MM.1S (cell line): ENCODE measurements at regions not wholly inside any gene's neighbourhood (a gene's known extent, or its start where the extent isn't known, plus 50 kb on each side); places are given as distances from the start of the nearest gene placed in this dataset.

Experiments
- DNase-seq: peaks from one replicate; pipeline ENCODE4 v3.0.0-alpha.2; 2015
- H2AFZ ChIP-seq: fragments of 300-600 bp; sonication (generic); 2 replicates; pipeline ENCODE4 v1.6.0; 2016; ENCODE audit warnings: antibody characterized with exemption, low read length
- H3F3A ChIP-seq: fragments of 300-600 bp; sonication (generic); 2 replicates; pipeline ENCODE4 v1.6.1; 2016; ENCODE audit warnings: mild to moderate bottlenecking, antibody characterized with exemption, low read length, moderate library complexity, mixed read lengths; ENCODE audit not compliant: insufficient read depth
- H3K27ac ChIP-seq: fragments of 300-600 bp; sonication (generic); 2 replicates; pipeline ENCODE4 v1.5.1; 2016; ENCODE audit warnings: mild to moderate bottlenecking, low read length
- H3K27me3 ChIP-seq: fragments of 300-600 bp; sonication (generic); replicated peaks from 2 replicates; pipeline ENCODE4 v1.6.0; 2016; ENCODE audit warnings: low read length; ENCODE audit not compliant: insufficient read depth
- H3K36me3 ChIP-seq: fragments of 300-600 bp; sonication (generic); replicated peaks from 2 replicates; pipeline ENCODE4 v1.6.1; 2016; ENCODE audit warnings: mild to moderate bottlenecking, low read length, mixed read lengths; ENCODE audit not compliant: insufficient read depth
- H3K4me1 ChIP-seq: fragments of 300-600 bp; sonication (generic); 2 replicates; pipeline ENCODE4 v1.6.1; 2016; ENCODE audit warnings: low read length, mixed read lengths
- H3K4me2 ChIP-seq: fragments of 300-600 bp; sonication (generic); 2 replicates; pipeline ENCODE4 v1.6.0; 2016; ENCODE audit warnings: low read depth, low read length
- H3K4me3 ChIP-seq: fragments of 300-600 bp; sonication (generic); 2 replicates; pipeline ENCODE4 v1.5.1; 2016; ENCODE audit warnings: low read length, mixed read lengths
- H3K79me2 ChIP-seq: fragments of 300-600 bp; sonication (generic); 2 replicates; pipeline ENCODE4 v1.6.1; 2016; ENCODE audit warnings: mixed run types, low read length, mixed read lengths
- H3K9ac ChIP-seq: fragments of 300-600 bp; sonication (generic); 2 replicates; pipeline ENCODE4 v1.6.1; 2016; ENCODE audit warnings: low read length, mixed read lengths
- H3K9me2 ChIP-seq: fragments of 300-600 bp; sonication (generic); replicated peaks from 2 replicates; pipeline ENCODE4 v1.6.1; 2016; ENCODE audit warnings: mild to moderate bottlenecking, low read length, mixed read lengths; ENCODE audit not compliant: insufficient read depth
- H3K9me3 ChIP-seq: fragments of 300-600 bp; sonication (generic); replicated peaks from 2 replicates; pipeline ENCODE4 v1.6.1; 2016; ENCODE audit warnings: mild to moderate bottlenecking, low read length, mixed read lengths; ENCODE audit not compliant: insufficient read depth
- H4K20me1 ChIP-seq: fragments of 300-600 bp; sonication (generic); 2 replicates; pipeline ENCODE4 v1.6.1; 2016; ENCODE audit warnings: mild to moderate bottlenecking, low read length, moderate library complexity, mixed read lengths; ENCODE audit not compliant: insufficient read depth
- EZH2 ChIP-seq: fragments of 300-600 bp; sonication (generic); optimal IDR thresholded peaks from 2 replicates; pipeline ENCODE3; 2017; ENCODE audit warnings: low read depth, mild to moderate bottlenecking, antibody characterized with exemption, low read length, mixed read lengths
- EZH2phosphoT487 ChIP-seq: fragments of 300-600 bp; sonication (generic); IDR thresholded peaks from 2 replicates; pipeline ENCODE4 v1.6.1; 2018; ENCODE audit warnings: antibody characterized with exemption, low read length
- TF ChIP-seq, protein P1 (sequence below): fragments of 300-600 bp; sonication (generic); IDR thresholded peaks from 2 replicates; pipeline ENCODE4 v1.5.1; 2016; ENCODE audit warnings: antibody characterized with exemption, low read length, mixed read lengths

DNA sequence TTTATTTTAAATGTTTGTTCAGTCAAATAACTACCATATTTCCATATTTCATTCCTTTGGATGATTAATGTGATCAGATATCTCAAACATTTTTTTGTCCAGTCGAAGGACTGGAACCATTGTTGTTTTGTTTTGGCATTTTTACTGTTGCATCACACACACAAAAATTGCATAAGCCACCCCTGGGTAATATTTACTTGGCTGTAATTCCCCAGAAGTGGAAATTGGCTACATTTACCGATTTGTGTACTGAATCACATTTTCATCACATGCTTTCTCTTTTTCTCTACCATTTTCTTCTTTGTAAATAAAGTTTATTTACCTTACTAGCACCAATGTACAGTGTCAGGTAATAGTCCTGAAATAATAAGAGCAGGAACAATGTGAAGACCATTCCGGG lies 1729.7 kb upstream of the WWC1 start:
- Histone ChIP-seq H3K36me3 (no peaks in the 10 kb centered on the region), H4K20me1 (no peaks in the 10 kb centered on the region), H3K9me2 (no peaks in the 10 kb centered on the region), H3K27ac (no peak overlapping the region), H3K27me3 (no peaks in the 10 kb centered on the region), H3K4me3 (no peak overlapping the region), H3K79me2 (no peaks in the 10 kb centered on the region), H3K9me3 (no peaks in the 10 kb centered on the region), H3K4me1 (no peaks in the 10 kb centered on the region), H3F3A (no peaks in the 10 kb centered on the region), H3K4me2 (no peak overlapping the region), H2AFZ (no peak overlapping the region), H3K9ac (no peak overlapping the region)
- no peak for DNase-seq
- TF ChIP-seq, protein P1, sequence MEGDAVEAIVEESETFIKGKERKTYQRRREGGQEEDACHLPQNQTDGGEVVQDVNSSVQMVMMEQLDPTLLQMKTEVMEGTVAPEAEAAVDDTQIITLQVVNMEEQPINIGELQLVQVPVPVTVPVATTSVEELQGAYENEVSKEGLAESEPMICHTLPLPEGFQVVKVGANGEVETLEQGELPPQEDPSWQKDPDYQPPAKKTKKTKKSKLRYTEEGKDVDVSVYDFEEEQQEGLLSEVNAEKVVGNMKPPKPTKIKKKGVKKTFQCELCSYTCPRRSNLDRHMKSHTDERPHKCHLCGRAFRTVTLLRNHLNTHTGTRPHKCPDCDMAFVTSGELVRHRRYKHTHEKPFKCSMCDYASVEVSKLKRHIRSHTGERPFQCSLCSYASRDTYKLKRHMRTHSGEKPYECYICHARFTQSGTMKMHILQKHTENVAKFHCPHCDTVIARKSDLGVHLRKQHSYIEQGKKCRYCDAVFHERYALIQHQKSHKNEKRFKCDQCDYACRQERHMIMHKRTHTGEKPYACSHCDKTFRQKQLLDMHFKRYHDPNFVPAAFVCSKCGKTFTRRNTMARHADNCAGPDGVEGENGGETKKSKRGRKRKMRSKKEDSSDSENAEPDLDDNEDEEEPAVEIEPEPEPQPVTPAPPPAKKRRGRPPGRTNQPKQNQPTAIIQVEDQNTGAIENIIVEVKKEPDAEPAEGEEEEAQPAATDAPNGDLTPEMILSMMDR: no peak
- TF ChIP-seq EZH2phosphoT487 (no peak), EZH2 (no peak)

GRCh38 chr5:166562246-166562645 lies 1729.2 kb upstream of the WWC1 start:
- Histone ChIP-seq H3K9me2 (no peaks in the 10 kb centered on the region), H3K4me1 (no peaks in the 10 kb centered on the region), H3K36me3 (no peaks in the 10 kb centered on the region), H3F3A (no peaks in the 10 kb centered on the region), H3K9ac (no peak overlapping the region), H2AFZ (no peak overlapping the region), H4K20me1 (no peaks in the 10 kb centered on the region), H3K27me3 (no peaks in the 10 kb centered on the region), H3K4me2 (no peak overlapping the region), H3K4me3 (no peak overlapping the region), H3K79me2 (no peaks in the 10 kb centered on the region), H3K27ac (no peak overlapping the region), H3K9me3 (no peaks in the 10 kb centered on the region)
- TF ChIP-seq EZH2phosphoT487: no peak
- TF ChIP-seq, protein P1: no peak
- TF ChIP-seq EZH2: no peak
- no peak for DNase-seq

DNA sequence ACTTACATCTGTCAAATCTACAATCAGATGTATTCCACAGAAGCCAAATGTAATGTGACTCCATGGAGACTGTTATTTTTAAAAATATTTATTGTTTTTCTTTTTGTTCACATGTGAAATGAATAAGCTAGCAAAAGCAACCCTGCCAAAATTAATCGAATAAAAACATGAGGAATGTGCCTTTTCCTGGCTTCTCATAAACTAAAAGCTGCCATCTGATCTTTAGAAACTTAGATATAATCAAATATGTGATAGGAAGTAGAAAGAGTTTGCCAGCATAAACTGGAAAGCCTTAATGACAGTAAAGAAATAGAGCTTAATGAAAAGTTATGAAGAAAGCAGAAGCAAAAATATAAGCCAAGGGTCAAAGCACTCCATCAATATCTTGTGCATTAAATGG lies 1724.7 kb upstream of the WWC1 start:
- TF ChIP-seq EZH2 (no peak), EZH2phosphoT487 (no peak)
- TF ChIP-seq, protein P1: no peak
- Histone ChIP-seq H3K4me2 (no peak overlapping the region), H3K9ac (no peak overlapping the region), H3K4me3 (no peak overlapping the region), H3K9me2 (no peaks in the 10 kb centered on the region), H3K36me3 (no peaks in the 10 kb centered on the region), H3K4me1 (no peaks in the 10 kb centered on the region), H3K27ac (no peak overlapping the region), H2AFZ (no peak overlapping the region), H4K20me1 (no peaks in the 10 kb centered on the region), H3F3A (no peaks in the 10 kb centered on the region), H3K79me2 (no peaks in the 10 kb centered on the region), H3K9me3 (no peaks in the 10 kb centered on the region), H3K27me3 (no peaks in the 10 kb centered on the region)
- DNase-seq: no peak
